Activated T-cell treated with anti-CD3 and anti-CD28 coated beads, Interleukin-2, amount 50 U/mL, for 4 hours (primary cell): ENCODE measurements at regions not wholly inside any gene's neighbourhood (a gene's known extent, or its start where the extent isn't known, plus 50 kb on each side); places are given as distances from the start of the nearest gene placed in this dataset.

Source experiments
- ATAC-seq, 2 donors: fragments of 200-7000 bp; cut with Tn5 transposase; one replicate each; pipeline ENCODE4 v1.10.0; 2021
- DNase-seq: peaks from one replicate; pipeline ENCODE4 v3.0.0-alpha.2; 2020
- H3K27me3 Mint-ChIP-seq: one replicate; pipeline ENCODE4 v1.8.0; 2021; ENCODE audit warnings: low read depth, mixed read lengths
- H3K36me3 Mint-ChIP-seq: one replicate; pipeline ENCODE4 v1.8.0; 2022; ENCODE audit warnings: mixed read lengths; ENCODE audit not compliant: insufficient read depth
- H3K4me1 Mint-ChIP-seq: one replicate; pipeline ENCODE4 v1.8.0; 2021; ENCODE audit warnings: low read depth, mixed read lengths
- H3K4me3 Mint-ChIP-seq: one replicate; pipeline ENCODE4 v1.8.0; 2021; ENCODE audit warnings: mild to moderate bottlenecking, moderate library complexity, mixed read lengths
- H3K9me3 Mint-ChIP-seq: one replicate; pipeline ENCODE4 v1.8.0; 2021; ENCODE audit warnings: mixed read lengths

DNA sequence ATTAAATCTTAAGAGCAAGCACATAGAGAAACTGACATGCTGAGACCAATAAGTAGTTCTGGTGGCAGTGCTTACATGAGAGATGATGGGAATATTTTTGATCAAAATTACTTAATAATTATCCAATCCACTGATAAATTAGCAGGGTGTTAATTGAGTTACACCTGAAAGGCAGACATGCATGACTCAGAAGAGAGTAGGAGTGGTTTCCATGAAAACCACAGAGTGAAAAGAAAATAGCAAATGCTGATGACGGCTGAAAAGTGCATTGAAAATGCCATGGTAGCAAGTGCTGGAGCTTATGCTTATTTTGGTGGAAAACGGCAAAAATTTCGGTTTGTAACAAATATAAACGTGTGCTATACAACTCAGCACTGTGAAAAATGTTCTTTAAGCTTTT is 267.8 kb upstream of the LRRN1 start:
- Mint-ChIP-seq H3K9me3 (no peaks in the 10 kb centered on the region), H3K36me3 (no peaks in the 10 kb centered on the region), H3K27me3 (no peaks in the 10 kb centered on the region), H3K4me3 (no peak overlapping the region), H3K4me1 (no peaks in the 10 kb centered on the region)
- ATAC-seq (no peak), DNase-seq (no peak)

DNA sequence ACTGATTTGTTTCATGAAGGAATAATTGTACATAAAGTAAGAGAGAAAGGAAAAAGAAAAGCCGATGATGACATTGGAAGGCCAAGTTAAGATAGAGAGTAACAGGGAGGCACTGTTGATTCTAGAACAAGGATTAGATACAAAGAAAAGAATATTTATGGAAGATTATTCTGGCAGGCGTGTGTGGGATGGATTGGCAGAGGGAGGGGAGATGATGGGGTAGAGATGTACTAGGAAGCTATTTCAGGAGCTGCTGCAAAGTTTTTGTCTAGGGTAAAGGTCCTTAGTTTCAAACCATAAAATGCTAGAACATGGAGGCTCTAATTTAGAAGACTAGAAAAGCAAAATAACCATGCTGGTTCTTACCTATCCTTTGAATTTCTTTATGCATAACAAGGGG is 280.0 kb upstream of the LRRN1 start:
- DNase-seq (no peak), ATAC-seq (no peak)
- Mint-ChIP-seq H3K4me1 (no peaks in the 10 kb centered on the region), H3K36me3 (no peaks in the 10 kb centered on the region), H3K4me3 (no peak overlapping the region), H3K27me3 (peaks cover 4% of the 10 kb centered on the region), H3K9me3 (no peaks in the 10 kb centered on the region)

GRCh38 chr3:3516996-3517395 is 282.2 kb upstream of the LRRN1 start:
- Mint-ChIP-seq H3K9me3 (no peaks in the 10 kb centered on the region), H3K27me3 (peaks cover 4% of the 10 kb centered on the region), H3K4me3 (no peak overlapping the region), H3K36me3 (no peaks in the 10 kb centered on the region), H3K4me1 (no peaks in the 10 kb centered on the region)
- no peak for ATAC-seq
- no peak for DNase-seq

- H3K4me1 Mint-ChIP-seq, result no peaks in the 10 kb centered on the region
- H3K27me3 Mint-ChIP-seq, result peaks cover 4% of the 10 kb centered on the region
- DNase-seq, result no peak
- no peaks in the 10 kb centered on the region for H3K9me3 Mint-ChIP-seq
- no peaks in the 10 kb centered on the region for H3K36me3 Mint-ChIP-seq
- no peak overlapping the region for H3K4me3 Mint-ChIP-seq
- no peak for ATAC-seq
Observed at GRCh38 chr3:3516384-3516783, 282.8 kb upstream of the LRRN1 start.

DNA sequence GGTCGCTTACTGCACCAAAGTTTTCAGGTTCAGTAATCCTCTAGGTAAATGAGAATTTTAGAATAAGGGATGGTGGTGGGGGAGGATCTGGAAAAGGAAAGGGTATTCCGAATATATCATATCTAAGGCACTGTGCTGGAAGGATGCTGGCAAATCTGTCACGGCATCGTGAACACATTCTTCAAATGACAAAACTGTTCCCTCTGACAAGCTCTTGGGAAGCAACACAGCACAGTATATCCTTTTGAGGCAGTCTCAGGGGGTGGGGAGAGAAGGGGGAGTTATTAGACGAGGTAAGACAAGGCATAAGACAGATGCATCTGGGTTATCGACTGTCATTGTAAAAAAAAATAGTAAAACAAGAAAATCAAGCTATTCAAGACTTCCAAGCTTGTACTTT is 289.6 kb upstream of the LRRN1 start:
- Mint-ChIP-seq H3K4me3 (no peak overlapping the region), H3K36me3 (no peaks in the 10 kb centered on the region), H3K27me3 (no peaks in the 10 kb centered on the region), H3K9me3 (no peaks in the 10 kb centered on the region), H3K4me1 (no peaks in the 10 kb centered on the region)
- ATAC-seq, result no peak
- no peak for DNase-seq

GRCh38 chr3:3504686-3505085 is 294.5 kb upstream of the LRRN1 start:
- no peak for DNase-seq
- Mint-ChIP-seq H3K4me3 (no peak overlapping the region), H3K27me3 (no peaks in the 10 kb centered on the region), H3K4me1 (no peaks in the 10 kb centered on the region), H3K9me3 (peaks cover 3% of the 10 kb centered on the region), H3K36me3 (no peaks in the 10 kb centered on the region)
- ATAC-seq, result no peak

DNA sequence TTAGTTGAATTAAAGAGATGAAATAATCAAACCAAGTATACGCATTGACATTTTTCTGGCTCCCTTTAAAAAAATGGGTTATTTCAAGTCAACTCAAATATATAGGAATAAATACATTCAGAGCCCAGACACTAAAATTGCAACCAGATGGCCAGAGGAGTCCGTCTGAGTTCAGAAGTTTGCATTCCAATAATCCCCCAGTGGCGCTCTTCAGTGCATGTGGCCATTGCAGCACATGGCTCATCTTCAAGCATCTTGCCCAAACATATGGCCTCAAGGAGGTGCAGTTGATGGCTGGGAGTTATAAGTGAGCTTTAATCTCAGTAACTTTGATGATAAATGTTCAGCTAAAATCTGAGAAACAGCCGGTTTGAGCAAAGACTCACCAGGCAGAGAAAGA is 295.8 kb upstream of the LRRN1 start:
- Mint-ChIP-seq H3K36me3 (no peaks in the 10 kb centered on the region), H3K4me3 (no peak overlapping the region), H3K4me1 (no peaks in the 10 kb centered on the region), H3K27me3 (no peaks in the 10 kb centered on the region), H3K9me3 (peaks cover 3% of the 10 kb centered on the region)
- ATAC-seq (no peak), DNase-seq (no peak)

DNA sequence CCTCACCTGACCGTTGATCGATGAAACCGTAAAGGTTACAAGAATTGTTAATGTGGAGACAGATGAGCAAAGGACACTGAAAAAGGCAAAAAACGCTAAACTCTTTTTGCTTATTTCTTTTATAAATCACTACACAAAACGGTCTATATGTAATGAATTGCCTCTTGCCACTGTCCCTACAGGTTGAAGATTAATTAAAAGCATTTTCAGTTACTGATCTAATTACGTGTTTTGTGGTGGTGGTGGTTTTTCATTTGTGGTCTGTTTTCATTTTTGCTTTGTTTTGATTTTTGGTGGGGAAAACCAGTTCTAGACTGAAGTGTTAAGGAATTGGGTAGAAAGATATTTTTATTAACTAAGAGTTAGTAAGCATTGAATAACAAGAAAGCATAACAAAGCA is 299.2 kb upstream of the LRRN1 start:
- Mint-ChIP-seq H3K4me3 (no peak overlapping the region), H3K36me3 (no peaks in the 10 kb centered on the region), H3K4me1 (no peaks in the 10 kb centered on the region), H3K9me3 (peaks cover 3% of the 10 kb centered on the region), H3K27me3 (no peaks in the 10 kb centered on the region)
- ATAC-seq (no peak), DNase-seq (no peak)

DNA sequence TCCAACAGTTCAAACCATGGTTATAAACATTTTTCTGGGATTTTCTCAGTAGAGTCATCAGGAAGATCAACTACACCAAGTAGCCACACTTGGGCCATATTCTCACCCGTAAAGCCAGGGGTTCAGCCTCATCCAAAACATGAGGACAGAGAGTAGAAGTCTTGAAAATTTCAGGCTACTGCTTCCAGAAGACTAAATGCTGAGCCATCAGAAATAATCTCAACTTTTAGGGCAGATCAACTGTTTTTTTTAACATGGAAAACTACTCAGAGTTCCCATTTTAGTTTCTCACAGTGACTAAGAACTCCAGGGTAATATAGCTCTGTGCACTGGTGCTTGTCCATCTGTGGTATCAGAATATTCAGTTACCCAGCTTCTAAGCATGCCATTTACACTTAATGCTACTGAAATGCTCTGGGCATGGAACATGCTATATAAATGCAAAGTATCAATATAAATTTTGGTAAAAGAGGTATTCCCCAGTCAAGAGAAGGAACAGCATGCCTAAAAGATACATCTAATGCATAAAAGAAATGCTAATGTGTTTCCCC is 300.1 kb upstream of the LRRN1 start:
- Mint-ChIP-seq H3K4me3 (no peak overlapping the region), H3K27me3 (no peaks in the 10 kb centered on the region), H3K9me3 (peaks cover 3% of the 10 kb centered on the region), H3K4me1 (no peaks in the 10 kb centered on the region), H3K36me3 (no peaks in the 10 kb centered on the region)
- no peak for ATAC-seq
- DNase-seq, result no peak

- Mint-ChIP-seq H3K4me1 (no peaks in the 10 kb centered on the region), H3K9me3 (peaks cover 12% of the 10 kb centered on the region), H3K36me3 (no peaks in the 10 kb centered on the region), H3K27me3 (no peaks in the 10 kb centered on the region), H3K4me3 (no peak overlapping the region)
- DNase-seq, result no peak
- ATAC-seq, result no peak
Observed at GRCh38 chr3:3495611-3496010, 303.6 kb upstream of the LRRN1 start.

GRCh38 chr3:3476669-3477068 is 297.2 kb upstream of the CRBN start:
- ATAC-seq, result no peak
- no peaks in the 10 kb centered on the region for H3K36me3 Mint-ChIP-seq
- H3K4me3 Mint-ChIP-seq, result no peak overlapping the region
- no peaks in the 10 kb centered on the region for H3K4me1 Mint-ChIP-seq
- no peak for DNase-seq
- peaks cover 4% of the 10 kb centered on the region for H3K9me3 Mint-ChIP-seq
- H3K27me3 Mint-ChIP-seq, result no peaks in the 10 kb centered on the region

GRCh38 chr3:3468596-3468995 is 289.1 kb upstream of the CRBN start:
- Mint-ChIP-seq H3K27me3 (no peaks in the 10 kb centered on the region), H3K4me3 (no peak overlapping the region), H3K4me1 (no peaks in the 10 kb centered on the region), H3K36me3 (no peaks in the 10 kb centered on the region), H3K9me3 (no peaks in the 10 kb centered on the region)
- DNase-seq (no peak), ATAC-seq (no peak)

- Mint-ChIP-seq H3K27me3 (no peaks in the 10 kb centered on the region), H3K36me3 (no peaks in the 10 kb centered on the region), H3K4me1 (no peaks in the 10 kb centered on the region), H3K9me3 (no peaks in the 10 kb centered on the region), H3K4me3 (no peak overlapping the region)
- no peak for ATAC-seq
- no peak for DNase-seq
Observed at GRCh38 chr3:3464131-3464530, 284.6 kb upstream of the CRBN start.

DNA sequence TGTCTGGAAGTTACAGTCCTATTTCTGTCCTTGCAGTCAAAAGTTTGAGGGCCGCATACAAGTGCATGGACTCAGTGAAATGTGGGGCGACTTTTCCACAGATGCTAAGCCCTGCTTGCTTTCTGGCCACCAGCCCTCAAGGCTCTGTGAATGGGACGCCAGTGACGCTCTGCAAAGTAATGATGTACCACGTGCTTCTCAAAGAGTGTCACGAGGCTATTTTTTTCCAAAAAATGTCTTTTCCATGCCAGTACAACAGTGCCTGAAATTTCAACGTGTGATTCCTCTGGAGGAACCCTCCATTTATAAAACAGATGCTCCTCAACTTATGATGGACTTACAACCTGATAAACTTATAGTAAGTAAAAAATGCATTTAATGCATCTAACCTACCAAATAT is 281.8 kb upstream of the CRBN start:
- DNase-seq (no peak), ATAC-seq (no peak)
- Mint-ChIP-seq H3K4me3 (no peak overlapping the region), H3K4me1 (no peaks in the 10 kb centered on the region), H3K9me3 (no peaks in the 10 kb centered on the region), H3K36me3 (no peaks in the 10 kb centered on the region), H3K27me3 (no peaks in the 10 kb centered on the region)

DNA sequence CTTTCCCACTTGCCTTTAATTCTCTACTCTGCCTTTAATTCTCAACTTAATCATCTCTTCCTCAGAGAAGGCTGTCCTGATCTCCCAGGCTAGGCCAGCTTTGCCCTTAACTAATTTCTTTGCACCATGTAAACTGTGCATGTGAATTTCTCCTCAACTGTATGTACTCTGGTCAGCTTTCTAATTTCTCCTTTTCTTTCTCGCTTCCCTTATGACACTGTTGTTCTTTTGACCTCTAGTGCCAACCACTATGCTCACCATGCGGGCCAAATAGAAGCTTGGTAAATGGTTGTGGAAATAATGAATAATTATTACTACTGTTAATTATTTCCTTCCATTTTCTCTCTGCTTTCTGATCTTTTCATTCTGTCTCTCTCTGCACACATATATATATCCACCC is 269.0 kb upstream of the CRBN start:
- Mint-ChIP-seq H3K27me3 (no peaks in the 10 kb centered on the region), H3K4me1 (no peaks in the 10 kb centered on the region)

GRCh38 chr3:3447641-3448040 is 268.1 kb upstream of the CRBN start:
- DNase-seq, result no peak
- Mint-ChIP-seq H3K36me3 (no peaks in the 10 kb centered on the region), H3K4me3 (no peak overlapping the region), H3K4me1 (no peaks in the 10 kb centered on the region), H3K27me3 (no peaks in the 10 kb centered on the region), H3K9me3 (peaks cover 4% of the 10 kb centered on the region)
- ATAC-seq, result no peak

More for the DNA sequence above, 269.0 kb upstream of the CRBN start:
- no peak for ATAC-seq
- DNase-seq, result no peak
- Mint-ChIP-seq H3K36me3 (no peaks in the 10 kb centered on the region), H3K4me3 (no peak overlapping the region), H3K9me3 (peaks cover 4% of the 10 kb centered on the region)
